Stimulated activated memory B cell treated with anti-CD40 and anti-IgM and Interleukin-4, amounts not matched to agents 10 μg/mL and 1 μg/mL and 100 μg/mL, for 72 hours (primary cell): ENCODE measurements at regions not wholly inside any gene's neighbourhood (a gene's known extent, or its start where the extent isn't known, plus 50 kb on each side); places are given as distances from the start of the nearest gene placed in this dataset.

Source experiments
- ATAC-seq: fragments of 150-1000 bp; cut with Tn5 transposase; 2 replicates; pipeline ENCODE4 v1.10.0; 2021
- H3K27ac Mint-ChIP-seq: one replicate; pipeline ENCODE4 v1.8.0; 2022; ENCODE audit warnings: mild to moderate bottlenecking, mixed read lengths
- H3K27me3 Mint-ChIP-seq: one replicate; pipeline ENCODE4 v1.8.0; 2022; ENCODE audit warnings: mixed read lengths
- H3K36me3 Mint-ChIP-seq: one replicate; pipeline ENCODE4 v1.8.0; 2022; ENCODE audit warnings: mixed read lengths
- H3K4me1 Mint-ChIP-seq: one replicate; pipeline ENCODE4 v1.8.0; 2022; ENCODE audit warnings: mixed read lengths
- H3K4me3 Mint-ChIP-seq: one replicate; pipeline ENCODE4 v1.8.0; 2022; ENCODE audit warnings: mild to moderate bottlenecking, moderate library complexity, mixed read lengths
- H3K9me3 Mint-ChIP-seq: one replicate; pipeline ENCODE4 v1.8.0; 2022; ENCODE audit warnings: mixed read lengths

GRCh38 chr10:14468023-14468441 lies 137.3 kb upstream of the FRMD4A start:
- no peak overlapping the region for H3K27ac Mint-ChIP-seq
- H3K4me1 Mint-ChIP-seq: no peaks in the 10 kb centered on the region
- peaks cover 50% of the 10 kb centered on the region for H3K27me3 Mint-ChIP-seq
- no peak for ATAC-seq
- H3K9me3 Mint-ChIP-seq: peaks cover 7% of the 10 kb centered on the region
- H3K36me3 Mint-ChIP-seq: peaks cover 5% of the 10 kb centered on the region
- no peak overlapping the region for H3K4me3 Mint-ChIP-seq

GRCh38 chr10:14466257-14466656 lies 135.5 kb upstream of the FRMD4A start:
- Mint-ChIP-seq H3K27me3 (peaks cover 52% of the 10 kb centered on the region), H3K9me3 (peaks cover 11% of the 10 kb centered on the region), H3K4me3 (no peak overlapping the region), H3K36me3 (peaks cover 9% of the 10 kb centered on the region), H3K4me1 (no peaks in the 10 kb centered on the region), H3K27ac (no peak overlapping the region)
- no peak for ATAC-seq

DNA sequence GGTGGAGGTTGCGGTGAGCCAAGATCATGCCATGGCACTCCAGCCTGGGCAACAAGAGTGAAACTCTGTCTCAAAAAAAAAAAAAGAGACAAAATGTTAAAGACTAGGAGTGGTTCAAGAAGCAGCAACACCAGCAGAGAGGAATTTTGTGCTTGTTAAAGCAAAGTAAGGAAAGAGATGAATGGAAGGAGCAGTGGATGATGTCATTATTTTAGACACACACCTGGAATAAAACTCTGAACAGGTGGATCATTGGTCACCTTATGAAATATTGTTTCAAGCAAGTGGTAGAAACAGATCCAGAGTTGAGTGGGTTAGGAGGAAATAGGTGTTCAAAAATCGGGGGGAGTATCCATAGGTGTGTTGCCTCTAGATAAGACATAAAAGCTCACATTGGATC lies 129.7 kb upstream of the FRMD4A start:
- Mint-ChIP-seq H3K9me3 (peaks cover 13% of the 10 kb centered on the region), H3K4me1 (no peaks in the 10 kb centered on the region)

DNA sequence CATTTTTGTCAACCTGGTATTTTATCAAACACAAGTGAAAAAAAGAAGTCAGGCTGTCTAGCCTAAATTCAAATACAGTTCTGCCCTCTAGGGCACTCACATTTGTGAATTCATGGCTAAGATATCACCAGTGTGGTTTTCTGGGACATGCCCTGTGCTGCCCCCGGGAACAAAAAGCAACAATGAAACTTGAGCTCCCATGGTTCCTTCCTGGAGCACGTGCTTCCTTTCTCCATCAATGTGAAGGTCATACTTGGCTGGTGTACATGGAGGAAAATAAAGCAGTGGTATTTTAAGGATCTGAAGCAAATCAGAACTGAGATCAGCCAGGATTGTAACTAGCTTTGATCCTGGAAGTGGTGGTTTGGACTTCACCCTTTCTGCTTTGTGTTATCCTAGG lies 128.9 kb upstream of the FRMD4A start:
- Mint-ChIP-seq H3K9me3 (peaks cover 13% of the 10 kb centered on the region), H3K36me3 (peaks cover 16% of the 10 kb centered on the region), H3K27me3 (peaks cover 53% of the 10 kb centered on the region), H3K4me1 (no peaks in the 10 kb centered on the region), H3K27ac (no peak overlapping the region), H3K4me3 (no peak overlapping the region)
- no peak for ATAC-seq

More for the DNA sequence above, 129.7 kb upstream of the FRMD4A start:
- no peak for ATAC-seq
- Mint-ChIP-seq H3K36me3 (peaks cover 16% of the 10 kb centered on the region), H3K27ac (no peak overlapping the region), H3K4me3 (no peak overlapping the region), H3K27me3 (peaks cover 53% of the 10 kb centered on the region)

DNA sequence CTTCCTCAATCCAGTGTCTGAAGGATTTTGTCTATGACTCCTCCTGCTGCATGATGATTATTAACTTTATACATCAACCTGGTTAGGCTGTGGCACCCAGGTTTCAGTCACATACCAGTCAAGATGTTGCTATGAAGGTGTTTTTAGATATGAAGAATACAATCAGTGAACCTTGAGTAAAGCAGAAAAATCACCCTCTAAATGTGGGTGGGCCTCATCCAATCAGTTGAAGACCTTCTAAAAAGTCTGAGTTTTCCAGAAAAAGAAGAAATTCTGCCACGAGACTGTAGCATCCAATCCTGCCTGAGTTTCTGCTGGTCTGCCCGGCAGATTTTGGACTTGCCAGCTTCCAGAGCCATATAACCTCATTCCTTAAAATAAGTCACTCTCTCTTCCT lies 126.1 kb upstream of the FRMD4A start:
- Mint-ChIP-seq H3K4me3 (no peak overlapping the region), H3K27ac (no peak overlapping the region), H3K4me1 (no peaks in the 10 kb centered on the region), H3K9me3 (peaks cover 9% of the 10 kb centered on the region), H3K36me3 (peaks cover 7% of the 10 kb centered on the region), H3K27me3 (peaks cover 41% of the 10 kb centered on the region)
- ATAC-seq: no peak

DNA sequence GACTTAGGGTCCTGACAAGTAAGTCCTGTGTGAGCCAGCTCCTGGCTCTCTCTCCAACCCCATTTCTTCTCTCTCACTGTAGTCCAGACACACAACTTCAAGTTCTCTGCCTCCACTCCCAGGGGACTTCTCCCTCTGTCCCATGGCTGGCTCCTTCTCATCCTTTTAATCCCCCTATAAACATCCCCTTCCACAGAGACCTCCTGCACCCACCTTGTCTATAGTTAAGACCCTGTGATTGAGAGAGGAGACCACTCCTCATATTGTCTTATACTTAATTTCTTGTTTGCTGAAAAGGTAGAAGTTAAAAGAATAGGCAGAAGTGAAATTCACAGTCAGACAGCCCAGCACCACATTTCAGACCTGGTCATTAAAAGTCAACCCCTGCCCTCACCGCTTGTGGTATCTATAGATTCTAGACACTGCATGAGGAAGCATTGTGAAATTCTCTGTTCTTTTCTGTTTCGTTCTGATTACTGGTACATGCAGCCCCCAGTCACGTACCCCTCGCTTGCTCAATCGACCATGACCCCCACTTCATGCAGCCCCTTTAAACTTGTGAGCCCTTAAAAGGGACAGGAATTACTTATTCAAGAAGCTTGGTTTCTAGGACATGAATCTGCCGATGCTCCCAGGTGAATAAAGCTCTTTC lies 125.6 kb upstream of the FRMD4A start:
- Mint-ChIP-seq H3K27ac (no peak overlapping the region), H3K36me3 (peaks cover 7% of the 10 kb centered on the region), H3K27me3 (peaks cover 35% of the 10 kb centered on the region), H3K9me3 (peaks cover 9% of the 10 kb centered on the region), H3K4me3 (no peak overlapping the region), H3K4me1 (no peaks in the 10 kb centered on the region)
- peak; percentile 56 for ATAC-seq

DNA sequence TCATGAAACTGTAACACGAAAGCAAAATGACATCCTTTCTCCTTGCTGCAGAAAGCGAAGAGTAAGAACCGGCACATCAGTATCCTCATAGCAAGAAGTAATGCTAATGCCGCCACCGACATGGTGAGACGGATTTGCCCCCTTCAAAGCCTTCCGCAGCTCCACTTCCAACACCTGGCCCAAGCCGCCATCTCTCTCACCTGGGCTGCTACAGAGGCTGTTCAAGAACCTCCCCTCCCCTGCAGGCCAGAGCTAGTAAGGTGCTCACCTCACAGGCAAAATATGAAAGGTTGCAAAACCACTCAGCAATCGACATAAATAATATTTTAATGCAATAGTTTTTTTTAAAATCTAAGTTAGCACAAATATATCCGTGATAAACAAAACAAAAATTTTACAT lies 123.9 kb upstream of the FRMD4A start:
- Mint-ChIP-seq H3K27ac (no peak overlapping the region), H3K4me3 (no peak overlapping the region), H3K9me3 (peaks cover 9% of the 10 kb centered on the region), H3K4me1 (no peaks in the 10 kb centered on the region), H3K36me3 (peaks cover 7% of the 10 kb centered on the region), H3K27me3 (peaks cover 21% of the 10 kb centered on the region)
- no peak for ATAC-seq

DNA sequence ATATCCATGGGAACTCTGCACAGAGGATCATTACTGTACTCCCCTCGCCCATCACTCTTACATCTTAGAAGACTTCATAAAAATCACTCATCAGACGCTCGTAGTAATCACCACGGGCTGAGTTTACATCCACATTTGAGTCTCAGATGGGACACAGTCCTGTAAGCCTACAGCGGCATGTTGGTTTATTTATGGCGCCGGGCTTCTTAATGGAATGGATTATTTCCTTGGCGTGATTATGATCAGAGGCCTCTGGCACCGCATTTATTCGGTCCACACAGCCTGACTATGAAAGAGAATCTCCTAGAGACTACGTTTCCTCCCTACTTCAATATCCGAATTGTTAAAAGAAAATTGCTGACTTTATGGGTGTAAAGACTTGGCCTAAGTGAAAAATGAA lies 123.5 kb upstream of the FRMD4A start:
- Mint-ChIP-seq H3K9me3 (peaks cover 9% of the 10 kb centered on the region), H3K4me3 (no peak overlapping the region), H3K4me1 (no peaks in the 10 kb centered on the region), H3K27me3 (peaks cover 21% of the 10 kb centered on the region), H3K36me3 (peaks cover 7% of the 10 kb centered on the region), H3K27ac (no peak overlapping the region)
- no peak for ATAC-seq

- Mint-ChIP-seq H3K4me3 (no peak overlapping the region), H3K27me3 (peaks cover 17% of the 10 kb centered on the region), H3K36me3 (peaks cover 7% of the 10 kb centered on the region), H3K27ac (no peak overlapping the region), H3K4me1 (no peaks in the 10 kb centered on the region), H3K9me3 (peaks cover 9% of the 10 kb centered on the region)
- ATAC-seq: no peak
Measured at GRCh38 chr10:14453593-14453992, 122.9 kb upstream of the FRMD4A start.

DNA sequence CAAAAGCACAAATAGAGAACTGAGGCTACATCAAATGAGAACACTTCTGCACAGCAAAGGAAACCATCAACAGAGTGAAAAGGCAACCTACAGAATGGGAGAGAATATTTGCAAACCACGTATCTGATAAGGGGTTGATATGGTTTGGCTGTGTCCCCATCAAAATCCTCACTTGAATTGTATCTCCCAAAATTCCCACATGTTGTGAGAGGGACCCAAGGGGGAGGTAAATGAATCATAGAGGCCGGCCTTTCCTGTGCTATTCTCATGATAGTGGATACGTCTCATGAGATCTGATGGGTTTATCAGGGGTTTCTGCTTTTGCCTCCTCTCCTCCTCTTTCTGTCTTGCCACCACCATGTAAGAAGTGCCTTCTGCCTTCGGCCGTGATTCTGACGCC lies 120.6 kb upstream of the FRMD4A start:
- peaks cover 3% of the 10 kb centered on the region for H3K9me3 Mint-ChIP-seq
- no peaks in the 10 kb centered on the region for H3K36me3 Mint-ChIP-seq
- no peak overlapping the region for H3K4me3 Mint-ChIP-seq
- no peak overlapping the region for H3K27ac Mint-ChIP-seq
- no peaks in the 10 kb centered on the region for H3K4me1 Mint-ChIP-seq
- H3K27me3 Mint-ChIP-seq: no peaks in the 10 kb centered on the region
- no peak for ATAC-seq

DNA sequence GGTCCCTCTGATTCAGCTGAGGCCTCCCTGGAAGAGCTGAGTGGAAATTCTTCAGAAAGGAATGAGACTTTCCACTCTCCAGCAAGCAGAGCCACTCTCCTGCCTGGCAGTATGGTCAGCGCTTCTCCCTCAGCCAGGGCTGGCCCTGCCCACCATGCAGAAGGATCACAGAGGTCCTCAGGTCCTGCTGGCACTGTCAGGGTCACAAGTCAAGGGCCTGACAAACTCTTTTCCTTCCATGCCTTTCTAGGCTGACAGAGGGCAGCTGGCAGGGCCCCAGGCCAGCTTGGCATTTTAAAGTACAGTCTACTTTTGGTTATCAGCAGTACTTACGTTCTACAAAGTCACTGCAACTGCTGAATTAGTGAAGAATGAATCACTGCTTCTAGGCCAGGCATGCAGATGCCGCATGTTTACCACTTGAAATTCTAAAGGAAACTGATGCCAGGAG lies 119.3 kb upstream of the FRMD4A start:
- no peaks in the 10 kb centered on the region for H3K36me3 Mint-ChIP-seq
- no peak overlapping the region for H3K4me3 Mint-ChIP-seq
- H3K4me1 Mint-ChIP-seq: no peaks in the 10 kb centered on the region
- no peak overlapping the region for H3K27ac Mint-ChIP-seq
- H3K9me3 Mint-ChIP-seq: peaks cover 3% of the 10 kb centered on the region
- ATAC-seq: no peak
- peaks cover 8% of the 10 kb centered on the region for H3K27me3 Mint-ChIP-seq

GRCh38 chr10:14449293-14449815 lies 118.6 kb upstream of the FRMD4A start:
- H3K4me1 Mint-ChIP-seq: no peaks in the 10 kb centered on the region
- H3K27me3 Mint-ChIP-seq: peaks cover 15% of the 10 kb centered on the region
- H3K36me3 Mint-ChIP-seq: no peaks in the 10 kb centered on the region
- no peak overlapping the region for H3K27ac Mint-ChIP-seq
- no peak overlapping the region for H3K4me3 Mint-ChIP-seq
- ATAC-seq: no peak
- H3K9me3 Mint-ChIP-seq: peaks cover 3% of the 10 kb centered on the region

- no peak for ATAC-seq
- Mint-ChIP-seq H3K27me3 (peaks cover 15% of the 10 kb centered on the region), H3K4me1 (no peaks in the 10 kb centered on the region), H3K9me3 (peaks cover 3% of the 10 kb centered on the region), H3K4me3 (no peak overlapping the region), H3K27ac (no peak overlapping the region), H3K36me3 (no peaks in the 10 kb centered on the region)
Measured at GRCh38 chr10:14448197-14448990, 117.7 kb upstream of the FRMD4A start.

DNA sequence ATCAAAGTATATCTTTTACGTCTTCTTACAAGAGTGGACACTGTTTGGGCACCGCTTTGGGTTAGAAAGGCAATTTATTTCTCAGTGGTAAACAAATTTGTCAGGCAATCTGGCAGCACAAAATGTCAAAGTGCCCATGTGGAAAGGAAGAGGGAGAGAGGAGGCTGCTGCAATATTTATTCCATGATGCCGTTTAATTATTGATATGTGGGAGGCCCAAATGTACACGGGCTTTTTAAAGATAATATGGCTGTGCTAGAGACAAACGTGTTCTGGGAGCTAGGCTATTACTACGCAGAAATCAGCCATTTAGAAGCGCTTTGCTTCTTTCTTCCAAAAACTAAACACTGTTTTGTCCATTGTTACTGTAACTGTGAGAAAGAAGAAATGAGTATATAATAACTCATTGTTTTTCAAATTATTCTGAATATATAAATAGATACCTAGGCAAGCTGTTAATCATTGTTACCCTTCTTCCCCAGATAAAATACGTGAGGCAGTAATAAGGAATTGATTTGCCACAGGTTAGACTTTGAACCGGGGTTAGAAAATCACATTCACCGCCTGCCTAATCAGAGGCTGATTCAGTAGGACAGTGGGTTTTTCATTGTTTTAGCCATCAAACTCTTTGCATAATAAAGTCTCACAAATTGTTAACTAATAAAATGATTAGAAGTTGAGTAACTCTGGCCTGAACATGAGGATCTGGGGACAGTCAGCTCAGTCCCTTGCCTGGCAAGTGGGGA lies 116.5 kb upstream of the FRMD4A start:
- H3K4me3 Mint-ChIP-seq: no peak overlapping the region
- H3K27ac Mint-ChIP-seq: no peak overlapping the region
- H3K27me3 Mint-ChIP-seq: peaks cover 15% of the 10 kb centered on the region
- H3K9me3 Mint-ChIP-seq: peaks cover 3% of the 10 kb centered on the region
- no peaks in the 10 kb centered on the region for H3K36me3 Mint-ChIP-seq
- ATAC-seq: no peak
- H3K4me1 Mint-ChIP-seq: no peaks in the 10 kb centered on the region

- no peak overlapping the region for H3K4me3 Mint-ChIP-seq
- no peak for ATAC-seq
Measured at GRCh38 chr10:14439451-14440259, 108.9 kb upstream of the FRMD4A start.

More at GRCh38 chr10:14439451-14440259, 108.9 kb upstream of the FRMD4A start:
- H3K4me1 Mint-ChIP-seq: no peaks in the 10 kb centered on the region
- no peaks in the 10 kb centered on the region for H3K9me3 Mint-ChIP-seq
- no peak overlapping the region for H3K27ac Mint-ChIP-seq
- H3K36me3 Mint-ChIP-seq: no peaks in the 10 kb centered on the region
- peaks cover 30% of the 10 kb centered on the region for H3K27me3 Mint-ChIP-seq
